Ishikawa (cell line): ENCODE measurements at regions not wholly inside any gene's neighbourhood (a gene's known extent, or its start where the extent isn't known, plus 50 kb on each side); places are given as distances from the start of the nearest gene placed in this dataset.

ENCODE experiments used
- CEBPB ChIP-seq: IDR thresholded peaks from 2 replicates; pipeline ENCODE4 v1.6.1; 2012
- CREB1 ChIP-seq: IDR thresholded peaks from 2 replicates; pipeline ENCODE4 v1.6.1; 2012; ENCODE audit warnings: low read depth
- EGR1 ChIP-seq: IDR thresholded peaks from 2 replicates; pipeline ENCODE4 v1.6.1; 2012
- EP300 ChIP-seq: IDR thresholded peaks from 2 replicates; pipeline ENCODE4 v1.6.1; 2012; ENCODE audit warnings: borderline replicate concordance
- FOXM1 ChIP-seq: IDR thresholded peaks from 2 replicates; pipeline ENCODE4 v1.6.1; 2012; ENCODE audit warnings: low read depth, borderline replicate concordance
- NFIC ChIP-seq: IDR thresholded peaks from 2 replicates; pipeline ENCODE4 v1.6.1; 2012
- RAD21 ChIP-seq: IDR thresholded peaks from 2 replicates; pipeline ENCODE4 v1.6.1; 2012; ENCODE audit warnings: low read depth
- TAF1 ChIP-seq: IDR thresholded peaks from 2 replicates; pipeline ENCODE4 v1.6.1; 2012; ENCODE audit warnings: low read depth, mild to moderate bottlenecking
- TCF12 ChIP-seq: IDR thresholded peaks from 2 replicates; pipeline ENCODE4 v1.6.1; 2012; ENCODE audit warnings: low read depth
- TEAD4 ChIP-seq: IDR thresholded peaks from 2 replicates; pipeline ENCODE4 v1.6.1; 2012
- YY1 ChIP-seq: IDR thresholded peaks from 2 replicates; pipeline ENCODE4 v1.6.1; 2012; ENCODE audit warnings: low read depth
- ZBTB7A ChIP-seq: IDR thresholded peaks from 2 replicates; pipeline ENCODE4 v1.6.1; 2012; ENCODE audit warnings: low read depth
- TF ChIP-seq, protein P1 (sequence below): IDR thresholded peaks from 2 replicates; pipeline ENCODE4 v1.6.1; 2012
- TF ChIP-seq, protein P2 (sequence below): IDR thresholded peaks from 2 replicates; pipeline ENCODE4 v1.6.1; 2012
- TF ChIP-seq, protein P3 (sequence below): IDR thresholded peaks from 2 replicates; pipeline ENCODE4 v1.6.1; 2012; ENCODE audit warnings: low read depth, mild to moderate bottlenecking

DNA sequence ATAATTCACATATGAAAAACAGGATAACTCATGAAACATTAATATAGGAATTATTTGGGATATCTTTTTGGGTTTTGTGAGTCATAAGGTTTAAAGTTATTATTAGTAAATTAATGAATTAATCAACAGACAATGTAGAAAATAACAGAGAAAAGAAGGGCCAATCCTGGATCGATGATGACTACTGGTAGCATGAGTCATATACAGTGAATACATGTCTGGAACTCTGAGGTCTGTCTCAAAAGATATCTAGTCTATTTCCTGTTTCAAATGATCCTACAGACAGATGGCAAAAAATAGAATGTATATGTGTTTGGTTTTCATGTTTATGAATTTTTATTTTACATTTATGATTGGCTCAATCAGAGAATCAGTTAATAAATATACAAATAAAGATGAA, 86.4 kb upstream of the RTL1 start:
- TF ChIP-seq ZBTB7A: no peak
- no peak for TF ChIP-seq YY1
- no peak for TF ChIP-seq TCF12

DNA sequence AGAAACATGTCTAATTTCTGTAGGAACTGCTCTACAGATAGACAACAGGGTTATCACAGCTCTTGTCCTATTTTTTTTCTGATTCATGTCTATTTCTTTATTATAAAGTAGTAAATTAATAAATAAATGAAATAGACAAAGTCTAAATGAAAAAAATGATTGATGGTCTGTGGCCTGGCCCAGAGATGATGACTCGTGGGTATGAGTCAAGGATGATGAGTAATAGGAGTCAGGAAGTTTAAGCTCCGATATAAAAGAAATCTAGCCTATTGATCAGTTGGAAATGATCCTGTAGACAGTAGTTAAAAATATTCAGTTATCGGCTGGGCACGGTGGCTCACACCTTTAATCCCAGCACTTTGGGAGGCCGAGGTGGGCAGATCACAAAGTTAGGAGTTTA, 90.6 kb upstream of the RTL1 start:
- TF ChIP-seq CEBPB (no peak), TCF12 (no peak)

DNA sequence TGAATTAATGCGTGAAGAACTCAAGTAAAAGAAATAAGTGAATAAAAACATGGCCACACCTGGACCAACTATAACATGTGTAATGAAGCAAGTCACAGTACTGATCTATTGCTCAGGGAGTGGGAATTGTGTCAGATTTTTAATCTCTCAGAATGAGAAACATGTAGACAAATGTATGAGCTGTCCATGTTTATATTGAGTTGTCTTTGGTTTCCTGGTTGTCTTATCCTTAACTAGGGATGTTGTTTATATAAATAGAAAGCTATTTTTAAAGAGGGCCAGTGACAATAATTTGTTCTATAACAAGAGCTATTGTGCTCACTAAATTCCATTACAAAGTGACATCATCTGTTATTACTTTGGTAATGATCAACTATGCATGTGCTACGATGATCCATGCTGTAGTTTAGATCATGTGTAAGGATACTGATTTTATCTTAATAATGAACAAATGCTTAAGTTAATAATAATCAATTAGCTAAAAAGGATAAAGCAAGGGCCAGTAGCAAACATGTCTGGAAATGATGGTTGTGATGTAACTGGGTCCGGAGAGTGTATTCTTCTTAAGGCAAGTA, 91.3 kb upstream of the RTL1 start:
- no peak for TF ChIP-seq YY1
- no peak for TF ChIP-seq FOXM1
- TF ChIP-seq, protein P1, sequence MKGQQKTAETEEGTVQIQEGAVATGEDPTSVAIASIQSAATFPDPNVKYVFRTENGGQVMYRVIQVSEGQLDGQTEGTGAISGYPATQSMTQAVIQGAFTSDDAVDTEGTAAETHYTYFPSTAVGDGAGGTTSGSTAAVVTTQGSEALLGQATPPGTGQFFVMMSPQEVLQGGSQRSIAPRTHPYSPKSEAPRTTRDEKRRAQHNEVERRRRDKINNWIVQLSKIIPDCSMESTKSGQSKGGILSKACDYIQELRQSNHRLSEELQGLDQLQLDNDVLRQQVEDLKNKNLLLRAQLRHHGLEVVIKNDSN: no peak
- TF ChIP-seq CREB1: no peak
- no peak for TF ChIP-seq CEBPB
- TF ChIP-seq, protein P2, sequence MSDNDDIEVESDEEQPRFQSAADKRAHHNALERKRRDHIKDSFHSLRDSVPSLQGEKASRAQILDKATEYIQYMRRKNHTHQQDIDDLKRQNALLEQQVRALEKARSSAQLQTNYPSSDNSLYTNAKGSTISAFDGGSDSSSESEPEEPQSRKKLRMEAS: no peak
- TF ChIP-seq EGR1: no peak
- no peak for TF ChIP-seq TCF12
- TF ChIP-seq RAD21: no peak
- no peak for TF ChIP-seq EP300
- no peak for TF ChIP-seq NFIC
- TF ChIP-seq, protein P3, sequence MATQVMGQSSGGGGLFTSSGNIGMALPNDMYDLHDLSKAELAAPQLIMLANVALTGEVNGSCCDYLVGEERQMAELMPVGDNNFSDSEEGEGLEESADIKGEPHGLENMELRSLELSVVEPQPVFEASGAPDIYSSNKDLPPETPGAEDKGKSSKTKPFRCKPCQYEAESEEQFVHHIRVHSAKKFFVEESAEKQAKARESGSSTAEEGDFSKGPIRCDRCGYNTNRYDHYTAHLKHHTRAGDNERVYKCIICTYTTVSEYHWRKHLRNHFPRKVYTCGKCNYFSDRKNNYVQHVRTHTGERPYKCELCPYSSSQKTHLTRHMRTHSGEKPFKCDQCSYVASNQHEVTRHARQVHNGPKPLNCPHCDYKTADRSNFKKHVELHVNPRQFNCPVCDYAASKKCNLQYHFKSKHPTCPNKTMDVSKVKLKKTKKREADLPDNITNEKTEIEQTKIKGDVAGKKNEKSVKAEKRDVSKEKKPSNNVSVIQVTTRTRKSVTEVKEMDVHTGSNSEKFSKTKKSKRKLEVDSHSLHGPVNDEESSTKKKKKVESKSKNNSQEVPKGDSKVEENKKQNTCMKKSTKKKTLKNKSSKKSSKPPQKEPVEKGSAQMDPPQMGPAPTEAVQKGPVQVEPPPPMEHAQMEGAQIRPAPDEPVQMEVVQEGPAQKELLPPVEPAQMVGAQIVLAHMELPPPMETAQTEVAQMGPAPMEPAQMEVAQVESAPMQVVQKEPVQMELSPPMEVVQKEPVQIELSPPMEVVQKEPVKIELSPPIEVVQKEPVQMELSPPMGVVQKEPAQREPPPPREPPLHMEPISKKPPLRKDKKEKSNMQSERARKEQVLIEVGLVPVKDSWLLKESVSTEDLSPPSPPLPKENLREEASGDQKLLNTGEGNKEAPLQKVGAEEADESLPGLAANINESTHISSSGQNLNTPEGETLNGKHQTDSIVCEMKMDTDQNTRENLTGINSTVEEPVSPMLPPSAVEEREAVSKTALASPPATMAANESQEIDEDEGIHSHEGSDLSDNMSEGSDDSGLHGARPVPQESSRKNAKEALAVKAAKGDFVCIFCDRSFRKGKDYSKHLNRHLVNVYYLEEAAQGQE: no peak
- TF ChIP-seq TAF1: no peak
- TF ChIP-seq TEAD4: no peak
- TF ChIP-seq ZBTB7A: no peak

DNA sequence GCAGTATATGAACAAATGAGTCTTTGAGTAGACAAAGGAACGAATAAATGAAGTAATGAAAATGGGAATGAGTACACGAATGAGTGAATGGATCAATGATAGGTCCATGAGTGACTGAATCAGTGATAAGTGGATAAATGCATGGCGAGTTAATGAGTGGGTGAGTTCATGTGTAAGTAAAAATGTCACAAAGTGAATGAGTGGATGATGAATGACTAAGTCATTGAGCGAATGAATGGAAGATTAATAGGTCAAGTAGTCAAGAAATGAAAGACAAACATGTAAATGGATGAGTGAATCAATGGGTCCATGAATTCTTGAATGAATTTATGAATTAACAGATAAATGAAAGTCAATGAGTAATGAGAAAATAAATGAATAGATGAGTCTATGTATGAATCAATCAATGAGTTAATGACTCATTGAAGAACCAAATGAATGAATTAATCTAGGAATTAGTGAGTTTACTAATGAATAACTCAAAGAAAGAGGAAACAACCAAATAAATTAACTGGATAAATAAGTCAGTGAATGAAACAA, 97.3 kb upstream of the RTL1 start:
- TF ChIP-seq YY1 (no peak), EGR1 (no peak), RAD21 (no peak), CEBPB (no peak), NFIC (no peak), EP300 (no peak), FOXM1 (no peak)
- TF ChIP-seq, protein P2: no peak
- TF ChIP-seq, protein P3: no peak

DNA sequence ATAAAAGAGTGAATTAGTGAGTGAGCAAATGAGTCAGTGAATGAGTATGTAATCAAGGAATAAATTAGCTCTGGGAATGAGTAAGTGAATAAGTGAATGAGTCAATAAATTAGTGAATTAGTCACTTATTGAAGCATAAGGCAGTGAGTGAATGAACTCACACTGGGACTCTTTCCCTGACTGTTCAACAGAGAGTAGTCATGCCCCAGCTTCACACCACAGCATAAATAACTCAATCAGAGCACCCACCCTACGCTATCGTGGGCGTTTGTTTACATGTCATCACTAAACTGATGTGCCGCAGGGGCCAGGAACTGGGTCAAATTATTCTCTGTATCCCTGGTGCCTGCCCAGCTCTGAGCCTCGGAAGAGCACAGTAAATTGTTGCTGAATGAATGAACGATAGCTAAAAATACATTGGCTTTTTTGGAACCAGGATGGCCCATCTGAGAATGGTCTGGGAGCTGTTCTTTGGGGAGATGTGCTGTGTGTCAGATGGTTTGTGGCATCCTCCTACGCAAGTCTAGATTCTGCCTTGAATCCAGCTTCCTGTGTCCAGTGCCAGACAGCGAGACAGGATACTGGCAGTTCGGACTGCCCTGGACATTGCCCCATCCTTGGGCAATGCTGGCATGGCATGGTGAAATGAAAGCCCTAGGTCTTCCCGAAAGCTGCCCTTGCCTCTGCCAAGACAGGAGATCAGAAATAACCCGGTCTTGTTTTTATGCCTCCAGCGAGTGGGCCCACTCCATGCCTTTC, 98.0 kb upstream of the RTL1 start:
- TF ChIP-seq EGR1: no peak

DNA sequence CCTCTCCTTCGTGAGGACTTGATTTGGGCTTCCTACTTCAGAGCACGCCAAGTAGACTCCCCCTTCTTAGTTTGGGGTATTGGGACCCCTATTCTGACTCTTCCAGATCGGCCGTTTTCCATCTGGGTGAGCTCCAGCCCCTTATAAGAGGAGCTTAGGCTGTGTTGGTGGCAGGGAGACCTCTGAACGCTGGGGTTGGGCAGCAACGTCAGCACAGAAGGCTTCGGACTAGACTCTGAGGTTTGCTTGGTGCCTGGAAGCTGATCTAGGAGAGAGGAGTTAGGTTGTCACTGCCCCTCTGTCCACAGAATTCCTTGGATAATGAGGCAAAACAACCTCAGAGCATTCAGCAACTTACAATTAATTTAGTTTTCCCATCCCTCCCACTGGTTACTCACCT, 99.2 kb upstream of the RTL1 start:
- TF ChIP-seq NFIC (no peak), CREB1 (no peak)

DNA sequence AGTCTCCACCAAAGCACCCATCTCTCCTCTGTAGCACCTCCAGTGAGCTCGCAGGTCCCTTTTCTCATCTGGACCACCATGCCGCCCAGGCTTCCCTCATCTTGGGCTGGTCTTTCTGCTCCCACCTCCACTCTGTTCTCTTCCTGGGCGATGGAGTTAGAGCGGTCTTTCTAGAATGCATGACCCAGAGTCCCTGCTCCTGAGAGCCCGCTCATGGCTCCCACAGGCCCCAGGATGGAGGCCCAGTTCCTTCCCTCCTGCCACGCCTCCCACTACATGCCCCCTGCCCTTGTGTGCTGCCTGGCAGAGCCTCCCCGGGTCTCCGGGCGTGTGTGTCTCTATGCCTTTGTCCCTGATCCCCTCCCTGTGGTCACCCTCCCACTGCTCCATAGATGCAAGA, 100.7 kb upstream of the RTL1 start:
- TF ChIP-seq CREB1 (no peak), CEBPB (no peak), TAF1 (no peak), NFIC (no peak)

DNA sequence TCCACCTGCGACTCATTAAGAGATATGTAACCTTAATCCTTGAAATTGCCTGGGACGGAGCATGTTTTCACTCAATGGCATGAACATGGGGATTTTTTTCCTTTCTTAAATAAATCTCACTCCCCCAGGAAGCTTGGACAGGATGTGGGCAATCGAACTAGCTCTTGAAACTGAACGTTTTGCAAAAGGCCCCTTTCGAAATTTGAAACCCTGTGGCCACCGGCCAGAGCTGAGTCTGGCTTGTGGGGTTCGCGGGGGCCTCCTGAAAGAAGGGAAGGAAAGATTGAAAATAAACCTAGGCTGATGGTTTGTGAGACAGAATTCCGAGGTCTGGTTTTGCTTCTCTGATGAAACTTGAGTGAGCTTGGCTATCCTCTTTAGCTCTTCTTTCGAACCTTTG, 101.4 kb upstream of the RTL1 start:
- TF ChIP-seq FOXM1: no peak
- TF ChIP-seq CEBPB: no peak
- TF ChIP-seq, protein P1: no peak
- TF ChIP-seq TEAD4: no peak
- no peak for TF ChIP-seq YY1
- no peak for TF ChIP-seq EP300
- no peak for TF ChIP-seq EGR1
- TF ChIP-seq, protein P3: no peak
- TF ChIP-seq ZBTB7A: no peak
